ENCODE measurements at regions not wholly inside any gene's neighbourhood (a gene's known extent, or its start where the extent isn't known, plus 50 kb on each side); places are given as distances from the start of the nearest gene placed in this dataset.

- ChIA-PET CTCF (no interaction called here), POLR2A (no interaction called here)
- H3K4me3 ChIP-seq (ENCODE audit: low read depth, low read length): no peak overlapping the region
- no TSS peak for BruUV-seq (replicated peaks)
- no peak for TF ChIP-seq CTCF (IDR thresholded peaks at IDR 0.05; ENCODE audit: insufficient read depth in 1 of 2, low read depth in 1 of 2, low read length in 1 of 2, severe bottlenecking in 1 of 2, unreplicated experiment in 1 of 2)
- intact Hi-C loops (cut with micrococcal nuclease; ENCODE audit: unreplicated experiment): no loop called here
- H3K27me3 ChIP-seq (replicated peaks; ENCODE audit: control insufficient read depth, insufficient read depth, low read length): no peaks in the 10 kb centered on the region
- H3K9me3 Mint-ChIP-seq (ENCODE audit: unreplicated experiment): no peaks in the 10 kb centered on the region
- H3K4me1 Mint-ChIP-seq (ENCODE audit: low read depth, unreplicated experiment): no peaks in the 10 kb centered on the region
- H3K4me1 ChIP-seq: no peaks in the 10 kb centered on the region
- H3K27me3 Mint-ChIP-seq (ENCODE audit: insufficient read depth, unreplicated experiment): peaks cover 10% of the 10 kb centered on the region
- no peaks in the 10 kb centered on the region for H3K36me3 Mint-ChIP-seq (ENCODE audit: insufficient read depth, unreplicated experiment)
- H3K9me3 ChIP-seq: no peaks in the 10 kb centered on the region
- no peak overlapping the region for H3K4me3 Mint-ChIP-seq (ENCODE audit: unreplicated experiment)
- no peak overlapping the region for H3K27ac Mint-ChIP-seq (ENCODE audit: unreplicated experiment)
- no peaks in the 10 kb centered on the region for H3K36me3 ChIP-seq (ENCODE audit: control insufficient read depth, insufficient read depth, low read length)
- no peak for DNase-seq
Measured at GRCh38 chr6:55985309-55985708, 109.9 kb upstream of the BMP5 start.

GRCh38 chr6:55983861-55984260, 108.5 kb upstream of the BMP5 start:
- Histone ChIP-seq H3K27me3 (replicated peaks; ENCODE audit: control insufficient read depth, insufficient read depth, low read length) (no peaks in the 10 kb centered on the region), H3K4me3 (ENCODE audit: low read depth, low read length) (no peak overlapping the region), H3K9me3 (no peaks in the 10 kb centered on the region), H3K36me3 (ENCODE audit: control insufficient read depth, insufficient read depth, low read length) (no peaks in the 10 kb centered on the region), H3K4me1 (no peaks in the 10 kb centered on the region)
- CTCF ChIA-PET: no interaction called here
- Mint-ChIP-seq H3K27ac (ENCODE audit: unreplicated experiment) (no peak overlapping the region), H3K27me3 (ENCODE audit: insufficient read depth, unreplicated experiment) (peaks cover 10% of the 10 kb centered on the region), H3K4me1 (ENCODE audit: low read depth, unreplicated experiment) (no peaks in the 10 kb centered on the region), H3K9me3 (ENCODE audit: unreplicated experiment) (no peaks in the 10 kb centered on the region), H3K36me3 (ENCODE audit: insufficient read depth, unreplicated experiment) (no peaks in the 10 kb centered on the region), H3K4me3 (ENCODE audit: unreplicated experiment) (no peak overlapping the region)
- no TSS peak for BruUV-seq (replicated peaks)
- no peak for DNase-seq
- intact Hi-C loops (cut with micrococcal nuclease; ENCODE audit: unreplicated experiment): no loop called here
- POLR2A ChIA-PET: no interaction called here
- TF ChIP-seq CTCF (IDR thresholded peaks at IDR 0.05; ENCODE audit: insufficient read depth in 1 of 2, low read depth in 1 of 2, low read length in 1 of 2, severe bottlenecking in 1 of 2, unreplicated experiment in 1 of 2): no peak

- no TSS peak for BruUV-seq (replicated peaks)
- Histone ChIP-seq H3K27me3 (replicated peaks; ENCODE audit: control insufficient read depth, insufficient read depth, low read length) (no peaks in the 10 kb centered on the region), H3K9me3 (no peaks in the 10 kb centered on the region), H3K4me3 (ENCODE audit: low read depth, low read length) (no peak overlapping the region), H3K36me3 (ENCODE audit: control insufficient read depth, insufficient read depth, low read length) (no peaks in the 10 kb centered on the region), H3K4me1 (no peaks in the 10 kb centered on the region)
- H3K27me3 Mint-ChIP-seq (ENCODE audit: insufficient read depth, unreplicated experiment): peaks cover 10% of the 10 kb centered on the region
- POLR2A ChIA-PET: no interaction called here
- no peaks in the 10 kb centered on the region for H3K36me3 Mint-ChIP-seq (ENCODE audit: insufficient read depth, unreplicated experiment)
- H3K9me3 Mint-ChIP-seq (ENCODE audit: unreplicated experiment): no peaks in the 10 kb centered on the region
- no peak overlapping the region for H3K27ac Mint-ChIP-seq (ENCODE audit: unreplicated experiment)
- no peak for DNase-seq
- H3K4me1 Mint-ChIP-seq (ENCODE audit: low read depth, unreplicated experiment): no peaks in the 10 kb centered on the region
- intact Hi-C loops (cut with micrococcal nuclease; ENCODE audit: unreplicated experiment): loop anchor here (2.0 kb wide), 1 partner anchor 41 kb away; no protein-coding TSS in a partner anchor
- H3K4me3 Mint-ChIP-seq (ENCODE audit: unreplicated experiment): no peak overlapping the region
- TF ChIP-seq CTCF (IDR thresholded peaks at IDR 0.05; ENCODE audit: insufficient read depth in 1 of 2, low read depth in 1 of 2, low read length in 1 of 2, severe bottlenecking in 1 of 2, unreplicated experiment in 1 of 2): no peak
- CTCF ChIA-PET: interaction anchor here (1.8 kb wide), 1 partner anchor 311 kb away, joined by 12 read pairs; no protein-coding TSS in a partner anchor
Measured at GRCh38 chr6:55981660-55982059, 106.3 kb upstream of the BMP5 start.

Measured in Caco-2 (cell line).